ENCODE measurements at regions not wholly inside any gene's neighbourhood (a gene's known extent, or its start where the extent isn't known, plus 50 kb on each side); places are given as distances from the start of the nearest gene placed in this dataset.

DNA sequence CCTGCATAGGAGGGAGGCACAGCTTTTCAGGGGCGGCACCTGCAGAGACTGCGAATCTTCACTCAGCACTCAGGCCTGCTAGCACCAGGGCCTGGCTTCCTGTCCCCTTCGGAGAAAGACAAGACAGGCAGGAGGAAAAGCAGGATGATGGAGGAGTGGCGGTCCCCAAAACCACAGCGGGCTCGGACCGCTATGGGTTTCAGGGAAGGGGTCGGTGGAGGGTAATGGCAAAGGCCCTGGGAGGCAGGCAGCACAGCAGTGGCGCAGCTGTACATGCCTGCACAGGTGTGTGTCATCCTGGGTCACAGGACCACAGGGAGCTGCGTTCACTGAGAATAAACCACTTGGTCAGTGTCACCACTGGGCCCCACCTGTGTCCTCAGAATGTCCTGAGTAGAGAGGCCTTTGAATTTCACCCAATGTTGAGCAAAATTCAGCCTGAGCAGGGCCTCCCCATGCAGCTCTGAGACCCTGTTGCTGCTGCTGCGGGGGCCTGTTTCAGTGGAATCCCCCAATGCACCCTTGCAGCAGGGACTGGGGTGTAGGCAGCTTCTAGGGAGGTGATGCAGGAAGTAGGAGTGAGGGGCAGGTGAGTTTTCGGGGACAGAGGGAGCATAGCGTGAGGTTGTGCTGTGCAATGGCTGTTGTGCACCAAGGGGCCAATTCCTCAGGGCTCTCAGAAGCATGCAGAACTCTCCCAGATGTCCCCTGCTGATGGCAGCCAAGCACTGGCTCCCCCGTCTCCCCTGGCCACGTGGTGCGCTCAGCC, 90.6 kb upstream of the PPP2R2D start:
- TF ChIP-seq POLR2AphosphoS5 (IDR thresholded peaks at IDR 0.05) (no peak), EZH2 (IDR thresholded peaks at IDR 0.05; ENCODE audit: borderline replicate concordance, insufficient read depth, low read length, poor library complexity, severe bottlenecking) (no peak), EP300 (conservative IDR thresholded peaks at IDR 0.05; ENCODE audit: poor library complexity, severe bottlenecking) (no peak), TAF1 (IDR thresholded peaks at IDR 0.05; ENCODE audit: low read depth) (no peak), RAD21 (conservative IDR thresholded peaks at IDR 0.05) (no peak)
- TF ChIP-seq, protein P1, sequence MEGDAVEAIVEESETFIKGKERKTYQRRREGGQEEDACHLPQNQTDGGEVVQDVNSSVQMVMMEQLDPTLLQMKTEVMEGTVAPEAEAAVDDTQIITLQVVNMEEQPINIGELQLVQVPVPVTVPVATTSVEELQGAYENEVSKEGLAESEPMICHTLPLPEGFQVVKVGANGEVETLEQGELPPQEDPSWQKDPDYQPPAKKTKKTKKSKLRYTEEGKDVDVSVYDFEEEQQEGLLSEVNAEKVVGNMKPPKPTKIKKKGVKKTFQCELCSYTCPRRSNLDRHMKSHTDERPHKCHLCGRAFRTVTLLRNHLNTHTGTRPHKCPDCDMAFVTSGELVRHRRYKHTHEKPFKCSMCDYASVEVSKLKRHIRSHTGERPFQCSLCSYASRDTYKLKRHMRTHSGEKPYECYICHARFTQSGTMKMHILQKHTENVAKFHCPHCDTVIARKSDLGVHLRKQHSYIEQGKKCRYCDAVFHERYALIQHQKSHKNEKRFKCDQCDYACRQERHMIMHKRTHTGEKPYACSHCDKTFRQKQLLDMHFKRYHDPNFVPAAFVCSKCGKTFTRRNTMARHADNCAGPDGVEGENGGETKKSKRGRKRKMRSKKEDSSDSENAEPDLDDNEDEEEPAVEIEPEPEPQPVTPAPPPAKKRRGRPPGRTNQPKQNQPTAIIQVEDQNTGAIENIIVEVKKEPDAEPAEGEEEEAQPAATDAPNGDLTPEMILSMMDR (IDR thresholded peaks at IDR 0.05; ENCODE audit: poor library complexity, severe bottlenecking) = no peak
- TF ChIP-seq, protein P2, sequence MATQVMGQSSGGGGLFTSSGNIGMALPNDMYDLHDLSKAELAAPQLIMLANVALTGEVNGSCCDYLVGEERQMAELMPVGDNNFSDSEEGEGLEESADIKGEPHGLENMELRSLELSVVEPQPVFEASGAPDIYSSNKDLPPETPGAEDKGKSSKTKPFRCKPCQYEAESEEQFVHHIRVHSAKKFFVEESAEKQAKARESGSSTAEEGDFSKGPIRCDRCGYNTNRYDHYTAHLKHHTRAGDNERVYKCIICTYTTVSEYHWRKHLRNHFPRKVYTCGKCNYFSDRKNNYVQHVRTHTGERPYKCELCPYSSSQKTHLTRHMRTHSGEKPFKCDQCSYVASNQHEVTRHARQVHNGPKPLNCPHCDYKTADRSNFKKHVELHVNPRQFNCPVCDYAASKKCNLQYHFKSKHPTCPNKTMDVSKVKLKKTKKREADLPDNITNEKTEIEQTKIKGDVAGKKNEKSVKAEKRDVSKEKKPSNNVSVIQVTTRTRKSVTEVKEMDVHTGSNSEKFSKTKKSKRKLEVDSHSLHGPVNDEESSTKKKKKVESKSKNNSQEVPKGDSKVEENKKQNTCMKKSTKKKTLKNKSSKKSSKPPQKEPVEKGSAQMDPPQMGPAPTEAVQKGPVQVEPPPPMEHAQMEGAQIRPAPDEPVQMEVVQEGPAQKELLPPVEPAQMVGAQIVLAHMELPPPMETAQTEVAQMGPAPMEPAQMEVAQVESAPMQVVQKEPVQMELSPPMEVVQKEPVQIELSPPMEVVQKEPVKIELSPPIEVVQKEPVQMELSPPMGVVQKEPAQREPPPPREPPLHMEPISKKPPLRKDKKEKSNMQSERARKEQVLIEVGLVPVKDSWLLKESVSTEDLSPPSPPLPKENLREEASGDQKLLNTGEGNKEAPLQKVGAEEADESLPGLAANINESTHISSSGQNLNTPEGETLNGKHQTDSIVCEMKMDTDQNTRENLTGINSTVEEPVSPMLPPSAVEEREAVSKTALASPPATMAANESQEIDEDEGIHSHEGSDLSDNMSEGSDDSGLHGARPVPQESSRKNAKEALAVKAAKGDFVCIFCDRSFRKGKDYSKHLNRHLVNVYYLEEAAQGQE (IDR thresholded peaks at IDR 0.05; ENCODE audit: borderline replicate concordance) = no peak
